DND-41 (cell line): ENCODE measurements at regions not wholly inside any gene's neighbourhood (a gene's known extent, or its start where the extent isn't known, plus 50 kb on each side); places are given as distances from the start of the nearest gene placed in this dataset.

Source experiments
- CTCF ChIP-seq: IDR thresholded peaks from 2 replicates; pipeline ENCODE4 v1.5.1; 2012; ENCODE audit warnings: borderline replicate concordance, low read length, moderate library complexity, mild to moderate bottlenecking; ENCODE audit not compliant: poor library complexity, severe bottlenecking; ENCODE audit errors: extremely low read depth
- EZH2 ChIP-seq: IDR thresholded peaks from 3 replicates; pipeline ENCODE4 v1.6.1; 2012; ENCODE audit warnings: borderline replicate concordance, low read depth, mild to moderate bottlenecking, moderate library complexity, low read length, inconsistent platforms; ENCODE audit not compliant: severe bottlenecking

GRCh38 chr10:111970111-111970510 lies 213.5 kb downstream of the GPAM start:
- TF ChIP-seq CTCF (no peak), EZH2 (no peak)
